GM21360 (cell line): ENCODE measurements at regions not wholly inside any gene's neighbourhood (a gene's known extent, or its start where the extent isn't known, plus 50 kb on each side); places are given as distances from the start of the nearest gene placed in this dataset.
"Not testable (repeated sequence)": the region's sequence is repeated elsewhere in the genome, so short reads cannot be mapped to it uniquely, and the experiment has no call there.

Source experiments
- ATAC-seq: cut with Tn5 transposase; IDR thresholded peaks from one replicate; pipeline ENCODE4 v1.9.1; 2021; ENCODE audit warnings: mild to moderate bottlenecking, moderate library complexity; ENCODE audit not compliant: unreplicated experiment

DNA sequence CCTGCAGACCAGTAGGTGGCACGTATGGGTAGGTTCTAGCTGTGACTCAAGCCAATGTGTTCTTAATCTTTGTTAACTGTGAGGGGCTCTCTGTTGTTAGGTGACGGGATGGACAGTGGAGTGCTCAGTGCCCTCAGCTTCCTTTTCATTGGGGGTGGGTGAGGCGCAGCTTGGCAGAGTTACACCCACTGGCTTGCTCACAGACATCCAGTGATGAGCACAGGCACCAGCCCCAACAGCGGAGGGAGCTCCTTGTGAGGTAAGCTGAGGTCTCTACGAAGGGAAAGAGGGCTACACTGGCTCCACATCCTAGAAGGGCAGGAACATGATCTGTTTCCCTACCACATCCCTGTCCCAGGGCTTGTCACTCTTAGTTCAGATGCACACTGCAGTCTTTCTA, 871.3 kb downstream of the LRRIQ3 start:
- ATAC-seq, result no peak

DNA sequence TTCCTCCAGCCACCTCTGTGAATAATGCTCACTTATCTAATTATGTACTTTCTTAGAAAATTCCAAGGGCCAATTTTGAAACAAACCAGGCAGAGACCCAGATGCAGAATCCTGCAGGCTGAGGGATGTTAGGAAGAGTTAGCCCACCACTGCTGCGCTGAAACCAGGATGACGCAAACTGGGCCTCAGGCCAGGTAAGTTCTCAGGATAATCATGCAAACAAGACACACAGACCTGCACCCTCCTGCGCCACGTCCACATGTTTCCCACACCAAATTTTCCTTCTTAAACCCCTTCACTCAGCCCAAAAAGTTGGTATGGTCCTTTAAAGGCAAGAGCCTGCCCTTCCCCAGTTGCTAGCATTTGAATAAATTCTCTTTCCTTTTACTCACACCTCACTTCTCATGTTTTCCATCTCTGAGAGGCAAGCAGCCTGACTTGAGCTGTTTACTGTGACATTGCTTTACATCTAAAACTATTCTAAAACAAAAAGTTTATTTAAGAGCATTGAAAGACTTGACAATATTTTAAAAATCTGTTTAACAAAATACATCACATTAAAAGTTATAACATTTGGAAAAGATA, 887.1 kb downstream of the LRRIQ3 start:
- ATAC-seq, result no peak

DNA sequence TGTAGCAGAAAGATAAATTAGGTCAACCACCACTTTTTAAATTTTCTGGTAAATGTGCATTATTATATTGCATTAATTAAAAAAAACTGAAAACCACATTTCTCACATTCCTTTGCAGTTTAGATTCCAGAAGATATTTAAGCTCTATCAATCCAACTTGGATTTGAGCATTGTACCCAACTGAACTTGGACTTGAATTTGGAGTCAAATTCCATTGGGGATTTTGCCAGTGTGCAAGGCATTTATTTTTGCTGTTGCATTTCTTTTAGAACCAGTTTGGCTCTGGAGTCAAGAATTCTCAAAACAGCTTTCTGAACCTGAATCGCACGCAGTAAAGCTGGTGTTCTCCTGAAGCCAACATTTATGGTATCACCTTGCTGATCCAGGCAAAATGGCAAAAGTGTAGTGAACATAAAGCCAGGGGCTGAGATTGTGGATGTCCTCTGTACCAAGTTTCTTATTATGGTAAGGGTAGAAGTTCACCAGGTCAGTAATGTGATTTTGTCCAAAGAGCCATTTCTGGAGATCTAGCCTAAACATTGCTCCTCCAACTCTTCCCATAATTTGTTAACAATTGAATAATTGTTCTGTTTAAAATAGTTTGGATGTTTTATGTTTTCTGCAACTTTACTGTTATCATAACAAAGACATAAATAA, 890.9 kb downstream of the LRRIQ3 start:
- ATAC-seq, result no peak

GRCh38 chr1:73273886-73274285, 924.1 kb downstream of the LRRIQ3 start:
- ATAC-seq, result no peak

DNA sequence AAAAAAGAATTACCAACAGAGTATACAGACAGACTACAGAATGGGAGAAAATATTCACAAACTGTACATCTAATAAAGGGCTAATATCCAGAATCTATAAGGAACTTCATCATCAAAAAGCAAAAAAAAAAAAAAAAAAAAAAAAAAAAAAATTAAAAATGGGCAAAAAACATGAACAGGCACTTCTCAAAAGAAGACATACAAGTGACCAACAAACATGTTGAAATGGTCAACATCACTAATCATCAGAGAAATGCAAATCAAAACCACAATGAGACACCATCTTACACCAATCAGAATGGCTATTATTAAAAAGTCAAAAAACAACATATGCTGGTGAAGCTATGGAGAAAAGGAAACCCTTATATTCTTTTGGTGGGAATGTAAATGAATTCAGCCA, 952.8 kb downstream of the LRRIQ3 start:
- not testable (repeated sequence) for ATAC-seq

DNA sequence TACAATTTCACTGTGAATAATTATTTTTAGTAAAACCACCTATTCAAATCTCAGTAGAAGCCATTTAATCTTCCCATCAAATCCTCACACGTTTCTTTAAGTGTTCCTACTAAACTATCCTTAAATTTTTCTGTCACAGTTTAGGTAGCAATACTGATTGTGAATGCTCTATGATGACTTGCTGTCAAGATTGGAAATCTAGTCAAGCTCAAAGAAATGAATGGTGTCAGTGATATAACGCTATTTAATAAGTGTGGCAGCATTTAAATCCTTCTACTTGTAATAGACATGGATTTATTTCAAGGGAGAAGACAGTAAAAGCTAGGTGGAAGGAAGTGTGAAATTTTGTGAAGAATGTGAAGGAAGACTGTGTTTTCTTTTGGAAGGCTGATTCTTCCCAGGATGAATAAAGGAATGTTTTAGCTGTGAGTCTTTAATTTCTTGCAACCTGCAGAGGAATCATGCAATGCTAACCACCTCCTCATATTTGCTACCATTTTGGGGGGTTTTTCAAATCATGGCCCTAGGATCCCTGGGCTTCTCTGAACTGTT, 936.7 kb upstream of the NEGR1 start:
- no peak for ATAC-seq

GRCh38 chr1:73205294-73205973, 923.1 kb upstream of the NEGR1 start:
- ATAC-seq, result no peak

- ATAC-seq, result no peak
These were observed 915.6 kb upstream of the NEGR1 start for GRCh38 chr1:73197972-73198371.

DNA sequence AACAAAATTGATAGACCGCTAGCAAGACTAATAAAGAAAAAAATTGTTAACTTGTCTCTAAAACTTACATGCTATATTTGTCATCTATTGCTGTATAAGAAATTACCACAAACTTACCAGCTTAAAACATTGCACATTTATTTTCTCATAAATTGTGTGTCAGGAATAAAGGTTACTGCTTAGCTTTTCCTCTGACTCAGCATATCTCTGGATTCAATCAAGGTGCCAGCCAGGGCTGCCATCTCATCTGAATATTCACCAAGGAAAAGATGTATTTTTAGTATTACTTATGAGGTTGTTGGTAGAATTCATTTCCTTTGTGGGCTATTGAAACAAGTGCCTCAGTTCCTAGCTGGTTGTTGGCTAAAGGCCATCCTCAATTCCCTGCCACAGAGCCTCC, 912.6 kb upstream of the NEGR1 start:
- no peak for ATAC-seq

DNA sequence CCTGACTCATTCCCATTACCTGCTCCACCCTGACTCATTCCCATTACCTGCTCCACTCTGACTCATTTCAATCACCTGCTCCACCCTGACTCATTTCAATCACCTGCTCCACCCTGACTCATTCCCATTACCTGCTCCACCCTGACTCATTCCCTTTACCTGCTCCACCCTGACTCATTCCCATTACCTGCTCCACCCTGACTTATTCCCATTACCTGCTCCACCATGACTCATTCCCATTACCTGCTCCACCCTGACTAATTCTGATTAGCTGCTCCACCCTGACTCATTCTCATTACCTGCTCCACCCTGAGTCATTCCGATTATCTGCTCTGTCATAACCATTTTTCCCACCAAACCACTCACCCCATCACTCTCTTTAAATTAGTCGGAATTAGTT, 901.2 kb upstream of the NEGR1 start:
- not testable (repeated sequence) for ATAC-seq

DNA sequence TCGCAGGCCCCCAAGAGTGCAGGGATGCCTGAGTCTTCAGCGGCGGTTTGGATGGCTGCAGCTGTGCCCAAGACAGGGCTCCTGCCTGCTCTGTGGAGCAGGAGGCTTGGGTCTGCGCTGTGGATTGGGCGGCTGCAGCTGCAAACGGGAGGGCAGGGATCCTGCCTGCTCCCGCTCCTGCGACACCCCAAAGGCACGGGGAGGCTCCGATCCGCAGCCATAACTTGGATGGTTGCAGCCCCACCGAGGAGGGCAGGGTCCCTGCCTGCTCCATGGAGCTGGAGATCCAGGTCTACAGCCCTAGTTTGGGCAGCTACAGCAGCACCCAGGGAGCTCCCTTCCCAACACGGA, 898.8 kb upstream of the NEGR1 start:
- ATAC-seq, result no peak

DNA sequence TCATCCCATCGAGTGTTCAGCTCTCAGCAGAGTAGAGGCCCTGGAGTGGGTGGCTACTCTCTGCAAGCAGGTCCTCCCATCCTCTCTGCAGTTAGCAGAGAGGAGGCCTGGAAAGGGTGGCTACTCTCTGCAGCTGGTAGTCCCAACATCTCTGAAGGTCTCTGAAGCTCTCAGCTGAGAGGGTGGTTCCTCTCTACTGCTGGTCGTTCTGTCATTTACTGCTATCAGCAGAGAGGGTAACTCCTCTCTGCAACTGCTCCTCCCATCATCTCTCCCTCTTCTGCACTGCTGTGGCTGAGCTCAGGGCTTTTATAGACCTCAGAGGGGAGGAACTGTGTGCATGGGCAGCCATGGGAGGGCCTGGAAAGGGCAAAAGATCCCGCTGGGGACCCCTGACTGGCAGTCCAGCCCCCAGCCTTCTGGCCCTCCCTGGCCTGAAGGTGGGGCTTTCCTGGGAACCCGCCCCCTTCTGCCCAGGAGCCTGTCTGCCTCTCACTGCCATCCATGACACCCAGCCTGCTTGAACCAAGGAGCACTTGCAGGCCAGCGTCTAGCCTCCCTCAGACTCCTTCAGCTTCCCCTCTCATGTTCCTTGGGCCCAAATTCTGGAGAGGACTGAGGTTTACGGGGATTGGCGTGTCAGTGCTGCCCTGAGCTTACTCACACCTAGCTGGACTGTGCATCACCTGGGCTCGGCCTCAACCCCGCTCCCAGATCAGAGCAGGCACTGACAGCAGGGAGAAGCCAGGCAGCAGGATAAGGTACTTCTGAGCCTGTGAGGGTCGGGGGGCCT, 898.3 kb upstream of the NEGR1 start:
- no peak for ATAC-seq

DNA sequence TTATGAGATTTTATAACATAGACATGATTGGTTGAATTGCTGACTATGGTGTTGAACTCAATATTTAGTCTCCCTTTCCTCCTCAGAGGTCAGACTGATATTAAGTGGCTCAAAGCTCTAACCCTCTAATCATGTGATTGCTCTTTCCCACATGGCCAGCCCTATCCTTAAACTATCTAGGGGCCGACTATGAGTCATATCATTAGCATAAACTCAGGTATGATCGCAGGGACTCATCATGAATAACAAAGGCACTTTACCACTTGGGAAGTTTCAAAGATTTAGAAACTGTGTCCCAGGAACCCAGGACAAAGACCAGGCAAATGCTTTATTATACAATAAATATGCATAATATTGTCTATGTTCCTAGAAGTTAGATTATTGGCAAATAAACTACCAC, 894.6 kb upstream of the NEGR1 start:
- ATAC-seq, result no peak

GRCh38 chr1:73167009-73167657, 884.8 kb upstream of the NEGR1 start:
- ATAC-seq, result no peak

DNA sequence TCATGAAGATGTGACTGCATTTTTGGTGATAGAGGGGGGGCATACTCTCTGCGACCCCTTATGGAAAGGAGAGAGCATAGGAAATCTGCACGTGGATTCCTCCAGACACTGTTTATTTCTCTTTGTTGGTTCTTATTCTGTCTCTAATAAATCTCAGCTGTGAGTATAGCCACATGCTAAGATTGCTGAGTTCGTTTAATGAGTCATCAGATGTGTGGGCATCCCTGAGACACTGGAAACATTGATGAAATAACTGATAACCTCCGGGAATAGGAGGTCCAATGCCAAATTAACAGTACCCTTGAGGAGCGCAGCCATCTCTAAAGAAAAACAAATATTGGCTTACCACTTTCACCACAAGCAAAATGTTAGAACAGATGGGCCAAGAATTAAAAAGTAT, 880.2 kb upstream of the NEGR1 start:
- ATAC-seq, result no peak

GRCh38 chr1:73161418-73161817, 879.1 kb upstream of the NEGR1 start:
- no peak for ATAC-seq

- no peak for ATAC-seq
These were observed 878.4 kb upstream of the NEGR1 start for GRCh38 chr1:73160759-73161158.

GRCh38 chr1:73144311-73144710, 862.0 kb upstream of the NEGR1 start:
- ATAC-seq, result no peak

GRCh38 chr1:73136975-73137374, 854.6 kb upstream of the NEGR1 start:
- no peak for ATAC-seq

GRCh38 chr1:73106931-73107330, 824.6 kb upstream of the NEGR1 start:
- no peak for ATAC-seq

DNA sequence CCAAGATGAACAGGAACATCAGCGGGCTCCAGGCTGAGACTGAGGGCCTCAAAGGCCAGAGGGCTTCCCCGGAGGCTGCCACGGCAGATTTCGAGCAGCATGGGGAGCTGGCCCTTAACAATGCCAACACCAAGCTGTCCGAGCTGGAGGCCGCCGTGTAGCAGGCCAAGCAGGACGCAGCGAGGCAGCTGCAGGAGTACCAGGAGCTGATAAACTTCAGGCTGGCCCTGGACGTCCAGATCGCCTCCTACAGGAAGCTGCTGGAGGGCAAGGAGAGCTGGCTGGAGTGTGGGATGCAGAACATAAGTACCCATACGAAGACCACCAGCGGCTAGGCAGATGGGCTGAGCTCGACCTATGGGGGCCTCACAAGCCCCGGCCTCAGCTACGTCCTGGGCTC, 823.4 kb upstream of the NEGR1 start:
- no peak for ATAC-seq
